Body of pancreas (tissue), 4 donors: ENCODE measurements at regions not wholly inside any gene's neighbourhood (a gene's known extent, or its start where the extent isn't known, plus 50 kb on each side); places are given as distances from the start of the nearest gene placed in this dataset.

Source experiments
- POLR2A ChIP-seq, 3 donors: fragments of 450-650 bp; IDR thresholded peaks; one replicate each; pipeline ENCODE4 v1.6.1; 2016; ENCODE audit warnings: antibody characterized with exemption in 3 of 3, mild to moderate bottlenecking in 2 of 3
- TF ChIP-seq, protein P1 (sequence below), 7 experiments: fragments of 450-650 bp in 4 of 7; fragments of 200-600 bp in 3 of 7; sonication (generic) in 3 of 7; IDR thresholded peaks; one replicate each; pipeline ENCODE4 v1.5.1; 2016 to 2019; ENCODE audit warnings: antibody characterized with exemption in 7 of 7

DNA sequence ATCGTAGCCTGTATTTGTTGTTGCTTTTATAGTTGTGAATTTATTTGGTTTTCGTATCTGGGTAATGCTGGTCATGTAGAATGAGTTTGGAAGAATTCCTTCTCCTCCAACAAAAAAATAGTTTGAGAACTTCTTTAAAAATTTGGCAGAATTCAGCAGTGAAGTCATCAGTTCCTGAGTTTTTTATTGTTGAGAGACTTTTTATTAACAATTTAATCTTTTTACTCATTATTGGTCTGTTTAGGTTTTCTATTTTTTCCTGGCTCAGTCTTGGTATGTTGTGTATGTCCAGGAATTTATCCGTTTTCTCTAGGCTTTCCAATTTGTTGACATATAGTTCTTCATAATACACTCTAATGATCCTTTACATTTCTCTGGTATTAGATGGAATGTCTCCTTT is 1613.3 kb upstream of the PIK3C3 start:
- TF ChIP-seq, protein P1, sequence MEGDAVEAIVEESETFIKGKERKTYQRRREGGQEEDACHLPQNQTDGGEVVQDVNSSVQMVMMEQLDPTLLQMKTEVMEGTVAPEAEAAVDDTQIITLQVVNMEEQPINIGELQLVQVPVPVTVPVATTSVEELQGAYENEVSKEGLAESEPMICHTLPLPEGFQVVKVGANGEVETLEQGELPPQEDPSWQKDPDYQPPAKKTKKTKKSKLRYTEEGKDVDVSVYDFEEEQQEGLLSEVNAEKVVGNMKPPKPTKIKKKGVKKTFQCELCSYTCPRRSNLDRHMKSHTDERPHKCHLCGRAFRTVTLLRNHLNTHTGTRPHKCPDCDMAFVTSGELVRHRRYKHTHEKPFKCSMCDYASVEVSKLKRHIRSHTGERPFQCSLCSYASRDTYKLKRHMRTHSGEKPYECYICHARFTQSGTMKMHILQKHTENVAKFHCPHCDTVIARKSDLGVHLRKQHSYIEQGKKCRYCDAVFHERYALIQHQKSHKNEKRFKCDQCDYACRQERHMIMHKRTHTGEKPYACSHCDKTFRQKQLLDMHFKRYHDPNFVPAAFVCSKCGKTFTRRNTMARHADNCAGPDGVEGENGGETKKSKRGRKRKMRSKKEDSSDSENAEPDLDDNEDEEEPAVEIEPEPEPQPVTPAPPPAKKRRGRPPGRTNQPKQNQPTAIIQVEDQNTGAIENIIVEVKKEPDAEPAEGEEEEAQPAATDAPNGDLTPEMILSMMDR (IDR thresholded peaks at IDR 0.05), result no peak
- no peak for TF ChIP-seq POLR2A (IDR thresholded peaks at IDR 0.05)
